Endothelial cell of umbilical vein (primary cell): ENCODE measurements at regions not wholly inside any gene's neighbourhood (a gene's known extent, or its start where the extent isn't known, plus 50 kb on each side); places are given as distances from the start of the nearest gene placed in this dataset.

Experiments
- POLR2A ChIP-seq: IDR thresholded peaks from 2 replicates; pipeline ENCODE4 v1.6.1; 2012; ENCODE audit warnings: low read depth, mild to moderate bottlenecking, control low read depth, low read length
- POLR2AphosphoS5 ChIP-seq: IDR thresholded peaks from 2 replicates; pipeline ENCODE4 v1.6.1; 2012; ENCODE audit warnings: low read depth, mild to moderate bottlenecking, control low read depth, low read length, moderate library complexity; ENCODE audit not compliant: insufficient read depth
- TF ChIP-seq, protein P1 (sequence below), 2 donors: IDR thresholded peaks; 1 replicate in 1 of 2; 2 replicates in 1 of 2; pipeline ENCODE4 v1.5.1; 2011; ENCODE audit warnings: low read length in 2 of 2, mild to moderate bottlenecking in 2 of 2, moderate library complexity in 2 of 2, control low read depth in 1 of 2, inconsistent platforms in 1 of 2, low read depth in 1 of 2; ENCODE audit not compliant: insufficient read depth in 1 of 2; ENCODE audit errors: extremely low read depth in 1 of 2

DNA sequence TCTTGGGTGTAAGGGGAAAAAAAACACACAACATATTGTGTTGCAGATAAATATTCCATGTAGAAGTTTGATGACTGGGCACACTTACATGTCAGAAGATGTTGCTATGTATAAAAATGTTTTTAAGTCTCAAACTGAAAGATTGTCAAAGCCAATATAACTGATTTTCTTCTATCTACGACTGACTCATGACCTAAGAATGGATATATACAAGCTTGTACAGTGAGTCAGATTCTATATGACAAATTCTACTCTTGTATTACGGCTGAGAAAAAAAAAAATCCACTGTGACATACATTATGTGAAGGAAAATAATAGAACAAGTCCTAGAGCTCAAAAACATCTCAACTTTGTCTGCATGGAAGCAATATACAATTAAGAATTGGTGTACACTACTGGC, 343.0 kb upstream of the PCDH15 start:
- TF ChIP-seq, protein P1, sequence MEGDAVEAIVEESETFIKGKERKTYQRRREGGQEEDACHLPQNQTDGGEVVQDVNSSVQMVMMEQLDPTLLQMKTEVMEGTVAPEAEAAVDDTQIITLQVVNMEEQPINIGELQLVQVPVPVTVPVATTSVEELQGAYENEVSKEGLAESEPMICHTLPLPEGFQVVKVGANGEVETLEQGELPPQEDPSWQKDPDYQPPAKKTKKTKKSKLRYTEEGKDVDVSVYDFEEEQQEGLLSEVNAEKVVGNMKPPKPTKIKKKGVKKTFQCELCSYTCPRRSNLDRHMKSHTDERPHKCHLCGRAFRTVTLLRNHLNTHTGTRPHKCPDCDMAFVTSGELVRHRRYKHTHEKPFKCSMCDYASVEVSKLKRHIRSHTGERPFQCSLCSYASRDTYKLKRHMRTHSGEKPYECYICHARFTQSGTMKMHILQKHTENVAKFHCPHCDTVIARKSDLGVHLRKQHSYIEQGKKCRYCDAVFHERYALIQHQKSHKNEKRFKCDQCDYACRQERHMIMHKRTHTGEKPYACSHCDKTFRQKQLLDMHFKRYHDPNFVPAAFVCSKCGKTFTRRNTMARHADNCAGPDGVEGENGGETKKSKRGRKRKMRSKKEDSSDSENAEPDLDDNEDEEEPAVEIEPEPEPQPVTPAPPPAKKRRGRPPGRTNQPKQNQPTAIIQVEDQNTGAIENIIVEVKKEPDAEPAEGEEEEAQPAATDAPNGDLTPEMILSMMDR (IDR thresholded peaks at IDR 0.05; ENCODE audit: extremely low read depth in 1 of 2, insufficient read depth in 1 of 2, low read depth in 1 of 2, low read length in 2 of 2): no peak
- TF ChIP-seq POLR2AphosphoS5: no peak
- TF ChIP-seq POLR2A: no peak
